ENCODE measurements at regions not wholly inside any gene's neighbourhood (a gene's known extent, or its start where the extent isn't known, plus 50 kb on each side); places are given as distances from the start of the nearest gene placed in this dataset.

GRCh38 chr2:200042944-200043343, 87.6 kb downstream of the MAIP1 start:
- ATAC-seq (replicated peaks) = no peak
- H3K27ac Mint-ChIP-seq = no peak overlapping the region
- H3K9me3 Mint-ChIP-seq = peaks cover 4% of the 10 kb centered on the region

GRCh38 chr2:200044453-200044852, 89.1 kb downstream of the MAIP1 start:
- no peaks in the 10 kb centered on the region for H3K36me3 Mint-ChIP-seq (ENCODE audit: low read depth)

More at GRCh38 chr2:200042944-200043343, 87.6 kb downstream of the MAIP1 start:
- H3K27me3 Mint-ChIP-seq = peaks cover 17% of the 10 kb centered on the region
- H3K4me3 Mint-ChIP-seq = no peak overlapping the region
- H3K4me1 Mint-ChIP-seq = no peaks in the 10 kb centered on the region
- no peaks in the 10 kb centered on the region for H3K36me3 Mint-ChIP-seq (ENCODE audit: low read depth)

GRCh38 chr2:200048421-200048820, 93.0 kb downstream of the MAIP1 start:
- H3K27me3 Mint-ChIP-seq = peaks cover 22% of the 10 kb centered on the region
- H3K27ac Mint-ChIP-seq = no peak overlapping the region
- ATAC-seq (replicated peaks) = no peak
- no peaks in the 10 kb centered on the region for H3K4me1 Mint-ChIP-seq
- H3K36me3 Mint-ChIP-seq (ENCODE audit: low read depth) = no peaks in the 10 kb centered on the region
- H3K9me3 Mint-ChIP-seq = peaks cover 4% of the 10 kb centered on the region
- H3K4me3 Mint-ChIP-seq = no peak overlapping the region

More at GRCh38 chr2:200044453-200044852, 89.1 kb downstream of the MAIP1 start:
- ATAC-seq (replicated peaks) = no peak
- Mint-ChIP-seq H3K4me1 (no peaks in the 10 kb centered on the region), H3K4me3 (no peak overlapping the region), H3K27ac (no peak overlapping the region), H3K27me3 (peaks cover 17% of the 10 kb centered on the region), H3K9me3 (peaks cover 4% of the 10 kb centered on the region)

GRCh38 chr2:200049086-200049485, 93.7 kb downstream of the MAIP1 start:
- Mint-ChIP-seq H3K4me3 (no peak overlapping the region), H3K27me3 (peaks cover 22% of the 10 kb centered on the region), H3K36me3 (ENCODE audit: low read depth) (no peaks in the 10 kb centered on the region), H3K4me1 (no peaks in the 10 kb centered on the region), H3K27ac (no peak overlapping the region), H3K9me3 (peaks cover 4% of the 10 kb centered on the region)
- ATAC-seq (replicated peaks) = no peak

GRCh38 chr2:200050921-200051610, 95.7 kb downstream of the MAIP1 start:
- no peak overlapping the region for H3K27ac Mint-ChIP-seq
- peaks cover 4% of the 10 kb centered on the region for H3K9me3 Mint-ChIP-seq
- no peak overlapping the region for H3K4me3 Mint-ChIP-seq
- H3K36me3 Mint-ChIP-seq (ENCODE audit: low read depth) = no peaks in the 10 kb centered on the region
- ATAC-seq (replicated peaks) = no peak
- peaks cover 25% of the 10 kb centered on the region for H3K27me3 Mint-ChIP-seq
- H3K4me1 Mint-ChIP-seq = no peaks in the 10 kb centered on the region

- Mint-ChIP-seq H3K27ac (no peak overlapping the region), H3K4me1 (no peaks in the 10 kb centered on the region), H3K4me3 (no peak overlapping the region), H3K9me3 (peaks cover 4% of the 10 kb centered on the region), H3K36me3 (ENCODE audit: low read depth) (no peaks in the 10 kb centered on the region), H3K27me3 (peaks cover 27% of the 10 kb centered on the region)
- no peak for ATAC-seq (replicated peaks)
Observed at GRCh38 chr2:200051611-200051945, 96.2 kb downstream of the MAIP1 start.

GRCh38 chr2:200052627-200053026, 97.2 kb downstream of the MAIP1 start:
- no peak overlapping the region for H3K4me3 Mint-ChIP-seq
- H3K27me3 Mint-ChIP-seq = peaks cover 25% of the 10 kb centered on the region
- ATAC-seq (replicated peaks) = no peak
- no peak overlapping the region for H3K27ac Mint-ChIP-seq
- no peaks in the 10 kb centered on the region for H3K4me1 Mint-ChIP-seq
- H3K9me3 Mint-ChIP-seq = peaks cover 3% of the 10 kb centered on the region
- no peaks in the 10 kb centered on the region for H3K36me3 Mint-ChIP-seq (ENCODE audit: low read depth)

- Mint-ChIP-seq H3K9me3 (peaks cover 3% of the 10 kb centered on the region), H3K36me3 (ENCODE audit: low read depth) (no peaks in the 10 kb centered on the region), H3K4me1 (no peaks in the 10 kb centered on the region), H3K27ac (no peak overlapping the region), H3K4me3 (no peak overlapping the region), H3K27me3 (peaks cover 33% of the 10 kb centered on the region)
- no peak for ATAC-seq (replicated peaks)
Observed at GRCh38 chr2:200054681-200055468, 99.5 kb downstream of the MAIP1 start.

GRCh38 chr2:200056105-200056504, 100.7 kb downstream of the MAIP1 start:
- H3K9me3 Mint-ChIP-seq = peaks cover 3% of the 10 kb centered on the region
- H3K27me3 Mint-ChIP-seq = peaks cover 33% of the 10 kb centered on the region
- no peaks in the 10 kb centered on the region for H3K36me3 Mint-ChIP-seq (ENCODE audit: low read depth)
- no peaks in the 10 kb centered on the region for H3K4me1 Mint-ChIP-seq
- no peak overlapping the region for H3K27ac Mint-ChIP-seq
- ATAC-seq (replicated peaks) = no peak
- no peak overlapping the region for H3K4me3 Mint-ChIP-seq

GRCh38 chr2:200063155-200063554, 107.8 kb downstream of the MAIP1 start:
- no peaks in the 10 kb centered on the region for H3K9me3 Mint-ChIP-seq
- H3K4me1 Mint-ChIP-seq = no peaks in the 10 kb centered on the region
- no peak overlapping the region for H3K27ac Mint-ChIP-seq
- H3K36me3 Mint-ChIP-seq (ENCODE audit: low read depth) = no peaks in the 10 kb centered on the region
- no peak overlapping the region for H3K4me3 Mint-ChIP-seq
- ATAC-seq (replicated peaks) = no peak
- peaks cover 11% of the 10 kb centered on the region for H3K27me3 Mint-ChIP-seq

- Mint-ChIP-seq H3K27ac (no peak overlapping the region), H3K4me3 (no peak overlapping the region), H3K9me3 (no peaks in the 10 kb centered on the region), H3K27me3 (peaks cover 7% of the 10 kb centered on the region), H3K4me1 (no peaks in the 10 kb centered on the region), H3K36me3 (ENCODE audit: low read depth) (no peaks in the 10 kb centered on the region)
- ATAC-seq (replicated peaks) = no peak
Observed at GRCh38 chr2:200064879-200065278, 109.5 kb downstream of the MAIP1 start.

- Mint-ChIP-seq H3K4me1 (no peaks in the 10 kb centered on the region), H3K4me3 (no peak overlapping the region), H3K9me3 (no peaks in the 10 kb centered on the region), H3K27me3 (peaks cover 7% of the 10 kb centered on the region), H3K36me3 (ENCODE audit: low read depth) (no peaks in the 10 kb centered on the region), H3K27ac (no peak overlapping the region)
- ATAC-seq (replicated peaks) = no peak
Observed at GRCh38 chr2:200065477-200065876, 110.1 kb downstream of the MAIP1 start.

- no peak for ATAC-seq (replicated peaks)
- Mint-ChIP-seq H3K4me3 (no peak overlapping the region), H3K27ac (no peak overlapping the region), H3K36me3 (ENCODE audit: low read depth) (no peaks in the 10 kb centered on the region), H3K9me3 (no peaks in the 10 kb centered on the region), H3K27me3 (peaks cover 4% of the 10 kb centered on the region), H3K4me1 (no peaks in the 10 kb centered on the region)
Observed at GRCh38 chr2:200066417-200066816, 111.0 kb downstream of the MAIP1 start.

GRCh38 chr2:200068642-200069041, 113.3 kb downstream of the MAIP1 start:
- peaks cover 4% of the 10 kb centered on the region for H3K27me3 Mint-ChIP-seq
- H3K9me3 Mint-ChIP-seq = no peaks in the 10 kb centered on the region
- H3K4me3 Mint-ChIP-seq = no peak overlapping the region
- H3K27ac Mint-ChIP-seq = no peak overlapping the region
- no peak for ATAC-seq (replicated peaks)
- H3K36me3 Mint-ChIP-seq (ENCODE audit: low read depth) = no peaks in the 10 kb centered on the region
- no peaks in the 10 kb centered on the region for H3K4me1 Mint-ChIP-seq

- H3K36me3 Mint-ChIP-seq (ENCODE audit: low read depth) = no peaks in the 10 kb centered on the region
- H3K27me3 Mint-ChIP-seq = peaks cover 15% of the 10 kb centered on the region
- H3K9me3 Mint-ChIP-seq = no peaks in the 10 kb centered on the region
- H3K4me3 Mint-ChIP-seq = no peak overlapping the region
- no peaks in the 10 kb centered on the region for H3K4me1 Mint-ChIP-seq
- ATAC-seq (replicated peaks) = no peak
- no peak overlapping the region for H3K27ac Mint-ChIP-seq
Observed at GRCh38 chr2:200077210-200077650, 121.8 kb downstream of the MAIP1 start.
